T-cell (primary cell): ENCODE measurements at regions not wholly inside any gene's neighbourhood (a gene's known extent, or its start where the extent isn't known, plus 50 kb on each side); places are given as distances from the start of the nearest gene placed in this dataset.

Experiments
- ATAC-seq, 4 experiments: fragments of 200-7000 bp in 3 of 4; fragments of 150-1000 bp in 1 of 4; cut with Tn5 transposase; replicated peaks in 1 of 4; 1 replicate in 3 of 4; 2 replicates in 1 of 4; pipeline ENCODE4 v1.10.0; 2021; ENCODE audit warnings: moderate library complexity in 3 of 4, mild to moderate bottlenecking in 2 of 4, moderate number of reproducible peaks in 1 of 4
- CTCF ChIA-PET, 2 donors: fragments of 300-600 bp; sonication (Branson Sonifier 250); formaldehyde crosslinking; loops; one replicate each; lab custom pipeline; 2022; ENCODE audit warnings: antibody characterized with exemption in 2 of 2; lab: Charles Lee
- POLR2A ChIA-PET, 2 donors: fragments of 300-600 bp; sonication (Branson Sonifier 250); formaldehyde crosslinking; loops; one replicate each; lab custom pipeline; 2022; ENCODE audit warnings: antibody characterized with exemption in 2 of 2; lab: Charles Lee
- DNase-seq, 35 experiments: peaks; one replicate each; pipeline versions ENCODE4 v3.0.0 to v3.0.0-alpha.2; 2013 to 2023
- H3K27ac ChIP-seq: one replicate; pipeline ENCODE4 v1.5.1; 2013; ENCODE audit warnings: low read length
- H3K27me3 ChIP-seq, 2 experiments: replicated peaks in 1 of 2; 1 replicate in 1 of 2; 2 replicates in 1 of 2; pipeline versions ENCODE4 v1.6.1 to v1.7.0; 2013; ENCODE audit warnings: low read length in 1 of 2, mixed read lengths in 1 of 2; ENCODE audit not compliant: control insufficient read depth in 2 of 2, insufficient read depth in 2 of 2; ENCODE audit errors: extremely low read depth in 1 of 2
- H3K36me3 ChIP-seq, 2 donors: 1 replicate in 1 of 2; 2 replicates in 1 of 2; pipeline versions ENCODE4 v1.6.1 to v1.7.0; 2013; ENCODE audit warnings: low read length in 1 of 2; ENCODE audit not compliant: control insufficient read depth in 2 of 2, insufficient read depth in 1 of 2; ENCODE audit errors: extremely low read depth in 1 of 2
- H3K4me1 ChIP-seq, 2 experiments: 1 replicate in 1 of 2; 2 replicates in 1 of 2; pipeline versions ENCODE4 v1.6.1 to v1.7.0; 2013; ENCODE audit warnings: low read length in 2 of 2, mixed read lengths in 1 of 2; ENCODE audit not compliant: insufficient read depth in 2 of 2, control insufficient read depth in 1 of 2; ENCODE audit errors: extremely low read depth in 1 of 2
- H3K4me3 ChIP-seq, 2 donors: 1 replicate in 1 of 2; 2 replicates in 1 of 2; pipeline versions ENCODE4 v1.5.1 to v1.7.0; 2013; ENCODE audit warnings: mild to moderate bottlenecking in 2 of 2, low read length in 1 of 2, moderate library complexity in 1 of 2; ENCODE audit not compliant: control insufficient read depth in 1 of 2; ENCODE audit errors: extremely low read depth in 1 of 2
- H3K9me3 ChIP-seq: 2 replicates; pipeline ENCODE4 v1.7.0; 2013
- H3K27ac Mint-ChIP-seq, 2 donors: one replicate each; pipeline ENCODE4 v1.8.0; 2020 to 2021; ENCODE audit warnings: mild to moderate bottlenecking in 2 of 2, mixed read lengths in 2 of 2
- H3K27me3 Mint-ChIP-seq, 2 donors: one replicate each; pipeline ENCODE4 v1.8.0; 2021 to 2022; ENCODE audit warnings: mixed read lengths in 2 of 2
- H3K36me3 Mint-ChIP-seq: one replicate; pipeline ENCODE4 v1.8.0; 2021; ENCODE audit warnings: mixed read lengths
- H3K4me1 Mint-ChIP-seq, 3 donors: one replicate each; pipeline ENCODE4 v1.8.0; 2020 to 2022; ENCODE audit warnings: mixed read lengths in 3 of 3, mild to moderate bottlenecking in 1 of 3
- H3K4me3 Mint-ChIP-seq, 3 donors: one replicate each; pipeline ENCODE4 v1.8.0; 2020 to 2022; ENCODE audit warnings: mild to moderate bottlenecking in 3 of 3, mixed read lengths in 3 of 3, moderate library complexity in 3 of 3
- H3K9me3 Mint-ChIP-seq, 3 donors: one replicate each; pipeline ENCODE4 v1.8.0; 2020 to 2022; ENCODE audit warnings: mixed read lengths in 3 of 3
- WGBS: methylation state at CpG from one replicate; pipeline ENCODE4 v1.1.5; 2013; ENCODE audit warnings: missing lambda C conversion rate; ENCODE audit not compliant: insufficient coverage; 5-methylcytosine and 5-hydroxymethylcytosine counted together

GRCh38 chr16:85333744-85334640, 221.7 kb upstream of the CIBAR2 start:
- CTCF ChIA-PET: interaction anchor here in 1 of 2 donors (1.1 kb wide), 2 partner anchors 26 to 32 kb away, joined by 3 read pairs; no protein-coding TSS in a partner anchor
- Histone ChIP-seq H3K27ac (no peak overlapping the region), H3K36me3 (no peaks in the 10 kb centered on the region), H3K4me1 (peaks cover 2 to 29% of the 10 kb centered on the region in 2 experiments), H3K9me3 (no peaks in the 10 kb centered on the region), H3K27me3 (peaks cover 0 to 79% of the 10 kb centered on the region in 2 experiments), H3K4me3 (no peak overlapping the region)
- DNase-seq (no peak), ATAC-seq (no peak)
- Mint-ChIP-seq H3K27me3 (peaks cover 3 to 46% of the 10 kb centered on the region in 2 donors), H3K4me3 (peak overlapping the region in 1 of 3 donors; percentile 95), H3K36me3 (no peaks in the 10 kb centered on the region), H3K9me3 (no peaks in the 10 kb centered on the region), H3K27ac (peak overlapping the region in 1 of 2 donors; percentile 90), H3K4me1 (peaks cover 19 to 31% (median 23%) of the 10 kb centered on the region in 3 donors)
- WGBS: 87% methylated on average over 21 of the region's 29 CpGs
- POLR2A ChIA-PET: no interaction called here

GRCh38 chr16:85334718-85335583, 222.7 kb upstream of the CIBAR2 start:
- no peaks in the 10 kb centered on the region for H3K36me3 Mint-ChIP-seq
- H3K4me1 ChIP-seq: peaks cover 2 to 28% of the 10 kb centered on the region in 2 experiments
- 15% methylated on average over 24 of the region's 35 CpGs for WGBS
- H3K9me3 Mint-ChIP-seq: no peaks in the 10 kb centered on the region
- H3K27me3 Mint-ChIP-seq: peaks cover 3 to 48% of the 10 kb centered on the region in 2 donors
- POLR2A ChIA-PET: no interaction called here
- no peaks in the 10 kb centered on the region for H3K9me3 ChIP-seq
- peak overlapping the region; percentile 7 for H3K27ac ChIP-seq
- peak overlapping the region; percentile 44 to 64 for H3K4me3 ChIP-seq
- DNase-seq (peak in 25 of 35 experiments; percentile 9 to 50 (median 22)), ATAC-seq (peak; percentile 59 to 78 (median 70))
- peaks cover 18 to 29% (median 22%) of the 10 kb centered on the region in 3 donors for H3K4me1 Mint-ChIP-seq
- CTCF ChIA-PET: interaction anchor here in 1 of 2 donors (0.7 to 1.1 kb wide), 3 partner anchors 27 to 35 kb away, joined by 3 read pairs; no protein-coding TSS in a partner anchor
- peaks cover 0 to 73% of the 10 kb centered on the region in 2 experiments for H3K27me3 ChIP-seq
- H3K27ac Mint-ChIP-seq: peak overlapping the region; percentile 83 to 90
- H3K4me3 Mint-ChIP-seq: peak overlapping the region; percentile 79 to 95 (median 79)
- H3K36me3 ChIP-seq: no peaks in the 10 kb centered on the region

GRCh38 chr16:85335584-85336491, 223.6 kb upstream of the CIBAR2 start:
- peak in 5 of 35 experiments; percentile 1 to 23 (median 15) for DNase-seq
- no peaks in the 10 kb centered on the region for H3K36me3 Mint-ChIP-seq
- peak overlapping the region; percentile 83 to 90 for H3K27ac Mint-ChIP-seq
- 79% methylated on average over 22 of the region's 24 CpGs for WGBS
- Histone ChIP-seq H3K9me3 (no peaks in the 10 kb centered on the region), H3K36me3 (no peaks in the 10 kb centered on the region), H3K27me3 (peaks cover 0 to 66% of the 10 kb centered on the region in 2 experiments), H3K4me1 (peaks cover 0 to 19% of the 10 kb centered on the region in 2 experiments), H3K27ac (no peak overlapping the region), H3K4me3 (peak overlapping the region; percentile 44 to 64)
- ChIA-PET CTCF (no interaction called here), POLR2A (no interaction called here)
- peaks cover under 1 to 41% of the 10 kb centered on the region in 2 donors for H3K27me3 Mint-ChIP-seq
- peaks cover 12 to 21% (median 15%) of the 10 kb centered on the region in 3 donors for H3K4me1 Mint-ChIP-seq
- ATAC-seq: peak in 1 of 4 experiments; percentile 62
- peak overlapping the region; percentile 79 to 95 (median 79) for H3K4me3 Mint-ChIP-seq
- no peaks in the 10 kb centered on the region for H3K9me3 Mint-ChIP-seq

- H3K9me3 ChIP-seq: no peaks in the 10 kb centered on the region
- Mint-ChIP-seq H3K4me1 (peaks cover 12 to 19% (median 14%) of the 10 kb centered on the region in 3 donors), H3K27ac (peak overlapping the region in 1 of 2 donors; percentile 13), H3K36me3 (no peaks in the 10 kb centered on the region), H3K9me3 (no peaks in the 10 kb centered on the region), H3K4me3 (peak overlapping the region in 1 of 3 donors; percentile 4), H3K27me3 (peaks cover 0 to 38% of the 10 kb centered on the region in 2 donors)
- peaks cover 0 to 18% of the 10 kb centered on the region in 2 experiments for H3K4me1 ChIP-seq
- CTCF ChIA-PET: no interaction called here
- peaks cover 0 to 59% of the 10 kb centered on the region in 2 experiments for H3K27me3 ChIP-seq
- no peak overlapping the region for H3K27ac ChIP-seq
- H3K36me3 ChIP-seq: no peaks in the 10 kb centered on the region
- DNase-seq: no peak
- 77% methylated on average over 8 of the region's 11 CpGs for WGBS
- no peak for ATAC-seq
- no peak overlapping the region for H3K4me3 ChIP-seq
- POLR2A ChIA-PET: no interaction called here
Measured at GRCh38 chr16:85337910-85338637, 225.8 kb upstream of the CIBAR2 start.

GRCh38 chr16:85338638-85338982, 226.3 kb upstream of the CIBAR2 start:
- no peak overlapping the region for H3K4me3 Mint-ChIP-seq
- H3K9me3 Mint-ChIP-seq: no peaks in the 10 kb centered on the region
- H3K36me3 Mint-ChIP-seq: no peaks in the 10 kb centered on the region
- H3K27ac ChIP-seq: no peak overlapping the region
- POLR2A ChIA-PET: no interaction called here
- WGBS: 89% methylated on average over 13 of the region's 15 CpGs
- CTCF ChIA-PET: no interaction called here
- H3K4me3 ChIP-seq: no peak overlapping the region
- peaks cover 12 to 19% (median 14%) of the 10 kb centered on the region in 3 donors for H3K4me1 Mint-ChIP-seq
- H3K4me1 ChIP-seq: peaks cover 0 to 18% of the 10 kb centered on the region in 2 experiments
- DNase-seq (no peak), ATAC-seq (no peak)
- H3K27me3 ChIP-seq: peaks cover 0 to 56% of the 10 kb centered on the region in 2 experiments
- peaks cover 0 to 35% of the 10 kb centered on the region in 2 donors for H3K27me3 Mint-ChIP-seq
- H3K9me3 ChIP-seq: no peaks in the 10 kb centered on the region
- H3K27ac Mint-ChIP-seq: no peak overlapping the region
- no peaks in the 10 kb centered on the region for H3K36me3 ChIP-seq
